C4-2B (cell line): ENCODE measurements at regions not wholly inside any gene's neighbourhood (a gene's known extent, or its start where the extent isn't known, plus 50 kb on each side); places are given as distances from the start of the nearest gene placed in this dataset.
A peak's percentile ranks its signal among the peaks of the same experiment; 100 is the strongest.

Source experiments
- CTCF ChIP-seq: fragments of 450-650 bp; conservative IDR thresholded peaks from 2 replicates; pipeline ENCODE4 v1.5.1; 2017; ENCODE audit warnings: mild to moderate bottlenecking
- ZFX ChIP-seq: fragments of 450-650 bp; IDR thresholded peaks from 2 replicates; pipeline ENCODE4 v1.6.1; 2017

GRCh38 chr4:138938366-138938690, 77.3 kb upstream of the NOCT start:
- TF ChIP-seq CTCF (peak; percentile 71), ZFX (no peak)
